Activated CD4-positive, alpha-beta T cell treated with anti-CD3 and anti-CD28 coated beads, Interleukin-2, amount 50 U/mL, for 16 hours (primary cell): ENCODE measurements at regions not wholly inside any gene's neighbourhood (a gene's known extent, or its start where the extent isn't known, plus 50 kb on each side); places are given as distances from the start of the nearest gene placed in this dataset.
"Not testable (repeated sequence)": the region's sequence is repeated elsewhere in the genome, so short reads cannot be mapped to it uniquely, and the experiment has no call there.

Experiments
- DNase-seq: peaks from one replicate; pipeline ENCODE4 v3.0.0-alpha.2; 2020

GRCh38 chr6:85803721-85804120 is 161.0 kb upstream of the SYNCRIP start:
- no peak for DNase-seq

GRCh38 chr6:85802162-85802561 is 159.5 kb upstream of the SYNCRIP start:
- DNase-seq, result no peak

GRCh38 chr6:85798931-85799652 is 156.4 kb upstream of the SYNCRIP start:
- no peak for DNase-seq

GRCh38 chr6:85797993-85798392 is 155.3 kb upstream of the SYNCRIP start:
- no peak for DNase-seq

DNA sequence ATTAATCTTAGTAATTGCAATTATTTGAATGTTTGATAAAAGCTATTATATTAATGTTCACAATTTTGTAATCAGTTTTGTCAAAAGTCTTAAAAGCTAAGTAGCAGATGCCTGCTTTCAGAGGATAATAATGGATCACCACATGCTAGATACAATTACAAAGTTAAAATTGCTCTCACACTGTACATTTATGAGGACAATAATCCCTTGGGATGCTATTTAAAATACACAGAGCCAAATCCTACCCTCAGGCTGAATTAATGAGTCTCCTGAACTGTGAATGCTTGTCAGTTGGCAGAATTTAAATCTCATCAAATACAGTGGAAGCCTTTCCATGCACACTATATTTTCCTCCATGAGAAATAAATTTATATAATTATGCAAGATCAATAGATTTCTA is 153.3 kb upstream of the SYNCRIP start:
- DNase-seq, result no peak

DNA sequence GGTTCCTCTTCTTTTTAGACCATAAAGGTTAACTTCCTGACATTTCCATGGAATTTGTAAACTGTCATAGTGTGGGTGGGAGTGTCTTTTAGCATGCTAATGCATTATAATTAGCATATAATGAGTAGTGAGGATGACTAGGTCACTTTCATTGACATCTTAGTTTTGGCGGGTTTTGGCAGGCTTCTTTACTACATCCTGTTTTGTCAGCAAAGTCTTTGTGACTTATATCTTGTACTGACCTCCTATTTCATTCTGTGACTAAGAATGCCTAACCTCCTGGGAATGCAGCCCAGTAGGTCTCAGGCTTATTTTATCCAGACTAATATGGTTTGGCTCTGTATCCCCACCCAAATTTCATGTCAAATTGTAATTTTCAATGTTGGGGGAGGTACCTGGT is 149.6 kb upstream of the SYNCRIP start:
- no peak for DNase-seq

DNA sequence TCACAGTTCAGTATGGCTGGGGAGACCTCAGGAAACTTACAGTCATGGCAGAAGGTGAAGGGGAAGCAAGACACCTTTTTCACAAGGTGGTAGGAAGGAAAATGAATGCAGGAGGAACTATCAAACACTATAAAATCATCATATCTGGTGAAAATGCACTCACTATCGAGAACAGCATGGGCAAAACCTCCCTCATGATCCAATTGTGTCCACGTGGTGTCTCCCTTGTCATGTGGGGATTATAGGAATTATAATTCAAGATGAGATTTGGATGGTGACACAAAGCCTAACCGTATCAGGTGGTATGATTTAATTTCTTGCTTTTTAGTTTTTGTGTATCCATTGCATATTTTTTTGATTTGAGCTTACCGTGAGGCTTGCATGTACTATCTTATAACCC is 133.2 kb upstream of the SYNCRIP start:
- DNase-seq, result no peak

DNA sequence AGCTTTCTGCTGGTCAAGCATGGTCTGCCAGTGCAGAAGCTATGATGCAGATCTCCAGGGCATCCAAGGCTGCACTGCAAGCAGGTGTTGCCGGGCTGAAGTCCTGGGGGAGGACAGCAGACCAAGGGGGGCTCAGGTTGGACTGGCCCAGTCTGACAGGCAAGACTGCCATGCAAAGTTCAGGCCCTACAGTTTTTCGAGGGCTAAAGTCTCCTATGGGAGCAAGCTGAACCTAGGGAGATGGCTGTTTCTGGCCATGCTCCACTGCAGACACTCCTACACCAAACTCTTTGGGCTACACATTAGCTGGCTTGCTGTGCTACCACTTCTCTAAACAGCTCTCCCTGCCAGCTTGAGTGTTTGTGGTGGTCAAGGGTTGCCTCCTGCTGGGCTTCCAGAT is 130.0 kb upstream of the SYNCRIP start:
- DNase-seq, result no peak

GRCh38 chr6:85771925-85772430 is 129.3 kb upstream of the SYNCRIP start:
- DNase-seq, result no peak

GRCh38 chr6:85771455-85771854 is 128.8 kb upstream of the SYNCRIP start:
- DNase-seq, result no peak

DNA sequence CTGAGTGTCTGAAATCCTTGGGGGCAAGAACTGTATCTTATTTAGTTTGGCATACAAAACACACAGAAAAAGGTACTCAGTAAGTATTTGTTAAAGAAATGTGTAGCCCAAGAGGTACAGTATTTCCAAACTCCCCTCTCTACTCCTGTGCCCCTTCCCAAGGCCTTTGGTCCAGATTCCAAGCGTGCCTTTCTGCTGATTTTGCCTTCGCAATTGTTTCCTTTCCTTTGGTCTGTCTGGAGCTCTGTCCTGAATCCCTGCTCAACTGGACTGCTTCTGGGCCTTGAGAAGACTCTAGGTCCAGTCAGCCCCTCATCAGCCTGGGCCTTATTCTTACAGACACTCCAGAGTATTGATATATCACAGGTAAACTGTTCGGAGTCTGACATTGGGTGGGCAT is 122.2 kb upstream of the SYNCRIP start:
- DNase-seq, result no peak

- DNase-seq, result no peak
Observed at GRCh38 chr6:85756982-85757381, 114.3 kb upstream of the SYNCRIP start.

GRCh38 chr6:85754894-85755293 is 112.2 kb upstream of the SYNCRIP start:
- no peak for DNase-seq

GRCh38 chr6:85752602-85753001 is 109.9 kb upstream of the SYNCRIP start:
- DNase-seq, result no peak

DNA sequence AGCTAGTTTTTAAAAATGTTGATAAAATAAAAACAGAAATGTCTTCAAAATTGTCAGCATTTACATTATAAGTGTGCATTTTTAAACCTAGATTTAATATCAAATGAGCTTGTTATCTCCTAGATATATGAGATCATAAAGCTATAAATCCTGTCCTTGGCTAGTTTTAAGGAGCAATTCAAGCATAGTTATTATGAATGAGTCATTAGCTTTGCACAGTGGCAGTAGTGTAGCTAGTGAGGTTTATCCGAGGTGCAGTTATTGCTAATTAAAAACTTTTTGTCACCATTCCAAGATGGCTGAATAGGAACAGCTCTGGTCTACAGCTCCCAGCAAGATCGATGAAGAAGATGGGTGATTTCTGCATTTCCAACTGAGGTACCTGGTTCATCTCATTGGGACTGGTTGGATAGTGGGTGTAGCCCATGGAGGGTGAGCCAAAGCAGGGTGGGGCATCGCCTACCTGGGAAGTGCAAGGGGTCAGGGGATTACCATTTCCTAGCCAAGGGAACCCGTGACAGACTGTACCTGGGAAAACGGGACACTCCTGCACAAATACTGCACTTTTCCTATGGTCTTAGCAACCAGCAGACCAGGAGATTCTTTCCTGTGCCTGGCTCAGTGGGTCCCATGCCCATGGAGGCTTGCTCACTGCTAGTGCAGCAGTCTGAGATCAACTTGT is 108.8 kb upstream of the SYNCRIP start:
- no peak for DNase-seq

DNA sequence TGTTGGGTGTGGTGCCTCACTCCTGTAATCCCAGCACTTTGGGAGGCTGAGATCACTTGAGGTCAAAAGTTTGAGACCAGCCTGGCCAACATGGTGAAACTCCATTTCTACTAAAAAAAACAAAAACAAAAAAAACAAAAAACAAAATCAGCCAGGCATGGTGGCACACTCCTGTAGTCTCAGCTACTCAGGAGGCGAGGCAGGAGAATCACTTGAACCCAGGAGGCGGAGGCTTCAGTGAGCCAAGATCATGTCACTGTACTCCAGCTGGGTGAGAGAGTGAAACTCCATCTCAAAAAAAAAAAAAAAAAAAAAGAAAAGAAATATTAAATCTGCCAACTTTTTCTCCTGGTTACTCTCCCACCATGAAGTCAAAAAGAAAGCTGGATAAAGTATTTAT is 107.5 kb upstream of the SYNCRIP start:
- DNase-seq, result not testable (repeated sequence)

DNA sequence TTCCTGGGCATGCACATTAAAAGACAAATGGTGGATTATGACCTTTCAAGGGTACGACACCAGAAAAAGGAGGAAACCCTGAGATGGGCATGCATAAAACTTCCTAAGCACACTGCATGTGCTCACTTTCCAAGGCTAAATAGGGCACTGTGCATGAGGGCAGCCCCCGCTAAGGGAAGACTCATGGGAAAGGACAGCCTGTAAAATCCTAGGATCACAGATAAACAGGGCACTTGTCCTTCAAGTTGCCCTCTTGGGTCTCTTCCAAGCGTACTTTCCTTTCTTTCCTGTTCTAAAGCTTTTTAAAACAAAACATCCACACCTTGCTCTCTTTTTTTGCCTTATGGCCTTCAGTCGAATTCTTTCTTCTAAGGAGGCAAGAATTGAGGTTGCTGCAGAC is 106.5 kb upstream of the SYNCRIP start:
- DNase-seq, result no peak

GRCh38 chr6:85747666-85748065 is 105.0 kb upstream of the SYNCRIP start:
- DNase-seq, result no peak

DNA sequence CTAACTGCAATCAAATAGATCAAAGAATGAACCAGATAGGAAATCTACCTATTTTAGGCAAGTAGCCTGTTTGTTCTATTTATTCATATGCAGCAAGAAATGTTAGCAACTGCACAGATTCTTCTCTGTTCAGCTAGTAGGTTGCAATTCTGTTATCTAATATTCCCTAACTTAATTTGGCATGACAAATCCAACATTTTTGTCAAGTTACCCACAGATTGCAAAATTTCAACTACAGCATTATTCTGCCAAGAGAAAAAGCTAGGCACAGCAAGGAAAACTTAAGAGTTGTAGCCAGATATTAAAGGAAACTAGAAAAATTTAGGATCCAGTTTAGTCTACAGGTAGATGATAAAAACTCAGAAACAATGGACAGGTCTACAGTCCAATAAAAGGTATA is 104.4 kb upstream of the SYNCRIP start:
- no peak for DNase-seq

- DNase-seq, result no peak
Observed at GRCh38 chr6:85744433-85744970, 101.8 kb upstream of the SYNCRIP start.

DNA sequence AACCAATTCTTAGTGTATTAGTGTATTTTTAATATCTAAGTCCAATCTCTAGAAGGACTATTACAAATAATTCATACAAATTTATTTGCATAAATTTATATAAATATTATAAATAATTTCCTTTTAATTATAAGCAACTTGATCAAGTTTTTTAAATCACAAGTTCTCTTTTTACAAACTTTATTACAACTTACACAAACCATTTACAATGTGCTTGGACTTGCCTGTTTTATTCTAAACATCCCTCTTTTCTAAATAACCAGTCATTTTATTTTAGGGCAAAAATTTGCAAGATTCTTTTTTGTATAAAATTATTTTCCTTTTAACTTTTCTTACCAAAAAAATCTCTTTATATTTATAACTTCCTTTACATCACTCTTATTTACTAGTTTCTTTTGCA is 83.5 kb upstream of the SYNCRIP start:
- DNase-seq, result no peak

DNA sequence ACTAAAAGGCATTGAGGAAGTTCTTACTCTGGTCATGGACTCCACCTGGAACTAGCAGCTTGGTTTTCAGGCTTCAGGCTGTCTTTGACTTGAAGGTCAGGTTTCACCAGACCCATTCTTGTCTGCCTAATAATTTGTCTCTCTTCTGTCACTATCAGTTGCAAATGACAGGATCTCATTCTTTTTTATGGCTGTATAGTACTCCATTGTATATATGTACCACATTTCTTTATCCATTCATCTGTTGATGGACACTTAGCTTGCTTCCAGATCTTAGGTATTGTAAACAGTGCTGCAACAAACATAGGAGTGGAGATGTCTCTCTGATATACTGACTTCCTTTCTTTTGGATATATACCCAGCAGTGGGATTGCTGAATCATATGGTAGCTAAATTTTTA is 73.1 kb upstream of the SYNCRIP start:
- DNase-seq, result no peak

- DNase-seq, result no peak
Observed at GRCh38 chr6:85714893-85715530, 72.3 kb upstream of the SYNCRIP start.

- DNase-seq, result no peak
Observed at GRCh38 chr6:85712346-85712745, 69.7 kb upstream of the SYNCRIP start.
